C4-2B (cell line): ENCODE measurements at regions not wholly inside any gene's neighbourhood (a gene's known extent, or its start where the extent isn't known, plus 50 kb on each side); places are given as distances from the start of the nearest gene placed in this dataset.

Source experiments
- H3K27ac ChIP-seq: fragments of 450-650 bp; 2 replicates; pipeline ENCODE4 v1.5.1; 2017
- CTCF ChIP-seq: fragments of 450-650 bp; conservative IDR thresholded peaks from 2 replicates; pipeline ENCODE4 v1.5.1; 2017; ENCODE audit warnings: mild to moderate bottlenecking
- ZFX ChIP-seq: fragments of 450-650 bp; IDR thresholded peaks from 2 replicates; pipeline ENCODE4 v1.6.1; 2017

GRCh38 chr3:152105446-152105845 is 163.3 kb upstream of the MBNL1 start:
- no peak overlapping the region for H3K27ac ChIP-seq
- TF ChIP-seq ZFX, result no peak
- TF ChIP-seq CTCF, result no peak

GRCh38 chr3:152109038-152109437 is 159.7 kb upstream of the MBNL1 start:
- no peak overlapping the region for H3K27ac ChIP-seq
- TF ChIP-seq ZFX (no peak), CTCF (no peak)

- TF ChIP-seq ZFX (no peak), CTCF (no peak)
- no peak overlapping the region for H3K27ac ChIP-seq
These were observed 155.3 kb upstream of the MBNL1 start for GRCh38 chr3:152113413-152113812.

GRCh38 chr3:152113992-152114651 is 154.6 kb upstream of the MBNL1 start:
- TF ChIP-seq ZFX, result no peak
- no peak overlapping the region for H3K27ac ChIP-seq

- no peak overlapping the region for H3K27ac ChIP-seq
- TF ChIP-seq CTCF, result no peak
- no peak for TF ChIP-seq ZFX
These were observed 148.0 kb upstream of the MBNL1 start for GRCh38 chr3:152120601-152121269.

GRCh38 chr3:152121270-152121636 is 147.5 kb upstream of the MBNL1 start:
- TF ChIP-seq CTCF (no peak), ZFX (no peak)
- no peak overlapping the region for H3K27ac ChIP-seq

- H3K27ac ChIP-seq, result no peak overlapping the region
- TF ChIP-seq ZFX, result no peak
These were observed 145.9 kb upstream of the MBNL1 start for GRCh38 chr3:152122851-152123250.

- TF ChIP-seq ZFX (no peak), CTCF (no peak; the same call in 1 of the 2 replicates)
- no peak overlapping the region for H3K27ac ChIP-seq
These were observed 145.3 kb upstream of the MBNL1 start for GRCh38 chr3:152123457-152123856.
